ENCODE measurements at regions not wholly inside any gene's neighbourhood (a gene's known extent, or its start where the extent isn't known, plus 50 kb on each side); places are given as distances from the start of the nearest gene placed in this dataset.

DNA sequence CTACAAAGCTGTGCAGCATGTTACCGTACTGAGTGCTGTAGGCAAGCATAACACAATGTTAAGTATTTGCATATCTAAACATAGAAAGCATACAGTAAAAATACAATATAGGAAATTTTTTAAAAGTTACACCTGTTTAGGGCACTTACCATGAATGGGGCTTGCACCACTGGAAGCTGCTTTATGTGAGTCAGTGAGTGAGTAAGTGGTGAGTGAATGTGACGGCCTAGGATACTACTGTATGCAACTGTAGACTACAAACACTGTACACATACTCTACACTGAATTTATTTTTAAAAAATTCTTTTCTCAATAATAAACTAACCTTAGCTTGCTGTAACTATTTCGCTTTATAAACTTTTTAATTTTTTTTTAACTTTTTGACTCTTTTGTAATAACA, 82.1 kb upstream of the FSCB start:
- no peak overlapping the region for H3K4me3 ChIP-seq (IDR thresholded peaks at IDR 0.05; ENCODE audit: insufficient read depth, low read depth, low read length)
- no peaks in the 10 kb centered on the region for H3K4me1 ChIP-seq (ENCODE audit: low read depth, poor library complexity, severe bottlenecking)
- no peaks in the 10 kb centered on the region for H3K79me2 ChIP-seq (ENCODE audit: insufficient read depth, low read depth)
- no peak overlapping the region for H2AFZ ChIP-seq (ENCODE audit: low read depth)
- no peaks in the 10 kb centered on the region for H4K20me1 ChIP-seq (ENCODE audit: insufficient read depth)
- no peaks in the 10 kb centered on the region for H3K36me3 ChIP-seq (ENCODE audit: insufficient read depth)
- H3K27ac ChIP-seq = no peak overlapping the region
- no peaks in the 10 kb centered on the region for H3K27me3 ChIP-seq (ENCODE audit: insufficient read depth, low read depth)
- no peak overlapping the region for H3K4me2 ChIP-seq
- no peak overlapping the region for H3K9ac ChIP-seq
- no peak for TF ChIP-seq CTCF (conservative IDR thresholded peaks at IDR 0.05; ENCODE audit: low read depth, low read length)

- Histone ChIP-seq H3K27ac (no peak overlapping the region), H3K4me1 (ENCODE audit: low read depth, poor library complexity, severe bottlenecking) (no peaks in the 10 kb centered on the region), H3K27me3 (ENCODE audit: insufficient read depth, low read depth) (no peaks in the 10 kb centered on the region), H3K9ac (no peak overlapping the region), H3K79me2 (ENCODE audit: insufficient read depth, low read depth) (no peaks in the 10 kb centered on the region), H3K36me3 (ENCODE audit: insufficient read depth) (no peaks in the 10 kb centered on the region), H3K4me2 (no peak overlapping the region), H4K20me1 (ENCODE audit: insufficient read depth) (no peaks in the 10 kb centered on the region), H2AFZ (ENCODE audit: low read depth) (no peak overlapping the region), H3K4me3 (IDR thresholded peaks at IDR 0.05; ENCODE audit: insufficient read depth, low read depth, low read length) (no peak overlapping the region)
- no peak for TF ChIP-seq CTCF (conservative IDR thresholded peaks at IDR 0.05; ENCODE audit: low read depth, low read length)
Observed at GRCh38 chr14:44586910-44587309, 79.8 kb upstream of the FSCB start.

GRCh38 chr14:44576356-44576755, 69.3 kb upstream of the FSCB start:
- H3K4me1 ChIP-seq (ENCODE audit: low read depth, poor library complexity, severe bottlenecking) = no peaks in the 10 kb centered on the region
- TF ChIP-seq CTCF (conservative IDR thresholded peaks at IDR 0.05; ENCODE audit: low read depth, low read length) = no peak
- no peaks in the 10 kb centered on the region for H4K20me1 ChIP-seq (ENCODE audit: insufficient read depth)

GRCh38 chr14:44567997-44568396, 60.9 kb upstream of the FSCB start:
- no peak for TF ChIP-seq CTCF (conservative IDR thresholded peaks at IDR 0.05; ENCODE audit: low read depth, low read length)
- no peak overlapping the region for H3K4me2 ChIP-seq
- H3K79me2 ChIP-seq (ENCODE audit: insufficient read depth, low read depth) = no peaks in the 10 kb centered on the region
- no peak overlapping the region for H3K4me3 ChIP-seq (IDR thresholded peaks at IDR 0.05; ENCODE audit: insufficient read depth, low read depth, low read length)
- no peak overlapping the region for H3K9ac ChIP-seq
- H3K36me3 ChIP-seq (ENCODE audit: insufficient read depth) = no peaks in the 10 kb centered on the region
- H3K27ac ChIP-seq = no peak overlapping the region
- H3K4me1 ChIP-seq (ENCODE audit: low read depth, poor library complexity, severe bottlenecking) = no peaks in the 10 kb centered on the region
- H3K27me3 ChIP-seq (ENCODE audit: insufficient read depth, low read depth) = no peaks in the 10 kb centered on the region
- no peak overlapping the region for H2AFZ ChIP-seq (ENCODE audit: low read depth)
- no peaks in the 10 kb centered on the region for H4K20me1 ChIP-seq (ENCODE audit: insufficient read depth)

More at GRCh38 chr14:44576356-44576755, 69.3 kb upstream of the FSCB start:
- H3K27ac ChIP-seq = no peak overlapping the region
- H3K36me3 ChIP-seq (ENCODE audit: insufficient read depth) = no peaks in the 10 kb centered on the region
- H3K9ac ChIP-seq = no peak overlapping the region
- H3K27me3 ChIP-seq (ENCODE audit: insufficient read depth, low read depth) = no peaks in the 10 kb centered on the region
- no peak overlapping the region for H2AFZ ChIP-seq (ENCODE audit: low read depth)
- no peaks in the 10 kb centered on the region for H3K79me2 ChIP-seq (ENCODE audit: insufficient read depth, low read depth)
- H3K4me3 ChIP-seq (IDR thresholded peaks at IDR 0.05; ENCODE audit: insufficient read depth, low read depth, low read length) = no peak overlapping the region
- no peak overlapping the region for H3K4me2 ChIP-seq
